ENCODE measurements at regions not wholly inside any gene's neighbourhood (a gene's known extent, or its start where the extent isn't known, plus 50 kb on each side); places are given as distances from the start of the nearest gene placed in this dataset.

DNA sequence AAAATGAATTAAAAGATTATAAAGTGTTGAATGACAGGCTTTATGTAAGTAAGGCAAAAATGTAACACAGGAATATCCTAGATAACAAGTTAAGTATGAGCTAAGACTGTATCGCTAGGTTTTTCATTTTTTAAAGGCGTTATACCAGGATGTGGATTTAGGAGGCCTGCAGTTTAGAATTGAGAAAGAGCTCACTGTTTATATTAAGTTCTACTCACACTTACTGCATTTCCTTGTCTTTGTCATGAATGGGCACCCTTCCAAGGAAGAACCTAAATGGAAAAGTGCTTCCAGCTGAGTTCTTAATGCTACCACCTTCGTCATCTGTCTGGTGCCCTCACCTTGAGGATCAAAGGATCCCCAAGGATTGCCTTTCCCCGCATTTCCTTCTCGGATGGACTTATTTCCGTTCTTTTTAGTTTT, 148.7 kb downstream of the SOX4 start:
- TF ChIP-seq, protein P1, sequence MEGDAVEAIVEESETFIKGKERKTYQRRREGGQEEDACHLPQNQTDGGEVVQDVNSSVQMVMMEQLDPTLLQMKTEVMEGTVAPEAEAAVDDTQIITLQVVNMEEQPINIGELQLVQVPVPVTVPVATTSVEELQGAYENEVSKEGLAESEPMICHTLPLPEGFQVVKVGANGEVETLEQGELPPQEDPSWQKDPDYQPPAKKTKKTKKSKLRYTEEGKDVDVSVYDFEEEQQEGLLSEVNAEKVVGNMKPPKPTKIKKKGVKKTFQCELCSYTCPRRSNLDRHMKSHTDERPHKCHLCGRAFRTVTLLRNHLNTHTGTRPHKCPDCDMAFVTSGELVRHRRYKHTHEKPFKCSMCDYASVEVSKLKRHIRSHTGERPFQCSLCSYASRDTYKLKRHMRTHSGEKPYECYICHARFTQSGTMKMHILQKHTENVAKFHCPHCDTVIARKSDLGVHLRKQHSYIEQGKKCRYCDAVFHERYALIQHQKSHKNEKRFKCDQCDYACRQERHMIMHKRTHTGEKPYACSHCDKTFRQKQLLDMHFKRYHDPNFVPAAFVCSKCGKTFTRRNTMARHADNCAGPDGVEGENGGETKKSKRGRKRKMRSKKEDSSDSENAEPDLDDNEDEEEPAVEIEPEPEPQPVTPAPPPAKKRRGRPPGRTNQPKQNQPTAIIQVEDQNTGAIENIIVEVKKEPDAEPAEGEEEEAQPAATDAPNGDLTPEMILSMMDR (IDR thresholded peaks at IDR 0.05), result no peak
- Mint-ChIP-seq H3K4me1 (no peaks in the 10 kb centered on the region), H3K36me3 (no peaks in the 10 kb centered on the region), H3K27ac (no peak overlapping the region), H3K27me3 (ENCODE audit: low read depth in 2 of 2) (peaks cover 0 to 5% of the 10 kb centered on the region in 2 donors), H3K9me3 (no peaks in the 10 kb centered on the region), H3K4me3 (no peak overlapping the region)
- no peaks in the 10 kb centered on the region for H3K9me3 ChIP-seq (ENCODE audit: control insufficient read depth, insufficient read depth, low read length)
- WGBS (ENCODE audit: insufficient coverage), result 94% methylated on average over 4 of the region's 6 CpGs
- H3K27me3 ChIP-seq (ENCODE audit: control insufficient read depth, insufficient read depth, low read length), result no peaks in the 10 kb centered on the region
- H3K36me3 ChIP-seq (ENCODE audit: control insufficient read depth, insufficient read depth, low read length), result no peaks in the 10 kb centered on the region
- H3K4me1 ChIP-seq (ENCODE audit: control insufficient read depth, insufficient read depth, low read length), result no peaks in the 10 kb centered on the region
- H3K4me3 ChIP-seq (ENCODE audit: low read length), result no peak overlapping the region
- intact Hi-C loops (cut with micrococcal nuclease), result no loop called here
- DNase-seq, result no peak
- no peak for ATAC-seq
- H3K27ac ChIP-seq (ENCODE audit: low read length), result no peak overlapping the region

DNA sequence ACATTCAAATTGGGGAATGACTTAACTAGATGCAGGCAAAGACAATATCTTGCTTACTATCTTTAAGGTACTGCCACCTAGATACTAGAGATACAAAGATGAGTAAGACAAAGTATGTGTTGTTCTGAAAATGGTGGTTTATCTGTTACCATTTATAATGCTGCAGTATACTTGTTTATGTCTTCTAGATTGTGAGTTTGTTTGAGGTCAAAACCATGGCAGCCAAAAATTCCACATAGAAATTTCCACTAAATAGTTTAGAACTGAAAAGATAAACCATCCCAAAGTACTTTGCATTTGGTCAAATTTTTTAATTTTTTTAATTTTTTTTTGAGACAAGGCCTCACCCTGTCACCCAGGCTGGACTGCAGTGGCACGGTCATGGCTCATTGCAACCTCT, 150.8 kb downstream of the SOX4 start:
- Mint-ChIP-seq H3K27me3 (ENCODE audit: low read depth in 2 of 2) (peaks cover 0 to 5% of the 10 kb centered on the region in 2 donors), H3K9me3 (no peaks in the 10 kb centered on the region), H3K27ac (no peak overlapping the region), H3K4me3 (no peak overlapping the region), H3K4me1 (no peaks in the 10 kb centered on the region), H3K36me3 (no peaks in the 10 kb centered on the region)
- TF ChIP-seq, protein P1 (IDR thresholded peaks at IDR 0.05), result no peak
- Histone ChIP-seq H3K4me1 (ENCODE audit: control insufficient read depth, insufficient read depth, low read length) (no peaks in the 10 kb centered on the region), H3K9me3 (ENCODE audit: control insufficient read depth, insufficient read depth, low read length) (no peaks in the 10 kb centered on the region), H3K4me3 (ENCODE audit: low read length) (no peak overlapping the region), H3K27ac (ENCODE audit: low read length) (no peak overlapping the region), H3K27me3 (ENCODE audit: control insufficient read depth, insufficient read depth, low read length) (no peaks in the 10 kb centered on the region), H3K36me3 (ENCODE audit: control insufficient read depth, insufficient read depth, low read length) (no peaks in the 10 kb centered on the region)
- DNase-seq, result no peak
- ATAC-seq, result no peak
- WGBS (ENCODE audit: insufficient coverage), result 93% methylated on average over 1 of the region's 1 CpG
- intact Hi-C loops (cut with micrococcal nuclease), result no loop called here

- Mint-ChIP-seq H3K27me3 (ENCODE audit: low read depth in 2 of 2) (no peaks in the 10 kb centered on the region), H3K4me3 (no peak overlapping the region), H3K9me3 (no peaks in the 10 kb centered on the region), H3K27ac (no peak overlapping the region), H3K36me3 (no peaks in the 10 kb centered on the region), H3K4me1 (no peaks in the 10 kb centered on the region)
- TF ChIP-seq, protein P1 (IDR thresholded peaks at IDR 0.05), result no peak
- Histone ChIP-seq H3K9me3 (ENCODE audit: control insufficient read depth, insufficient read depth, low read length) (no peaks in the 10 kb centered on the region), H3K36me3 (ENCODE audit: control insufficient read depth, insufficient read depth, low read length) (no peaks in the 10 kb centered on the region), H3K27ac (ENCODE audit: low read length) (no peak overlapping the region), H3K4me3 (ENCODE audit: low read length) (no peak overlapping the region), H3K4me1 (ENCODE audit: control insufficient read depth, insufficient read depth, low read length) (no peaks in the 10 kb centered on the region), H3K27me3 (ENCODE audit: control insufficient read depth, insufficient read depth, low read length) (no peaks in the 10 kb centered on the region)
- ATAC-seq, result no peak
- 82% methylated on average over 10 of the region's 11 CpGs for WGBS (ENCODE audit: insufficient coverage)
- DNase-seq, result no peak
- intact Hi-C loops (cut with micrococcal nuclease), result no loop called here
These were observed 152.2 kb downstream of the SOX4 start for GRCh38 chr6:21745543-21746337.

DNA sequence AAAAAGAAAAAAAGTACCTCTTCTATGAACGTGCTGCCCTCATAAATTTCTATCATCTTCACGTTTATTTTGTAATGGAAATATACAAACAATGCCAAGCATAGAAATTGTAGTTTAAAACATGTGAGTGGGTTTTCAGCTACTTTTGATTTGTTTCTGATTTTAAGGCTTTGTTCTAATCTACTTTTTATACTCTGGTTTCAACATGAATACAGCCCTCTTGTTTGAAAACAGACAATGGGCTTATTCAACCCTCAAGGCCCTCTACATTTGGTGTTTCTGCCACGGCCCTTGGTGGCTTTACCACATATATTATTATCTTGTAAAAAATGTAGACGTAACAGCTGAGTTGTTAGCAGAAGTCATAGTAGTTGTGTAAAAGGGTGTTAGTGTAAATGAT, 153.9 kb downstream of the SOX4 start:
- H3K27me3 ChIP-seq (ENCODE audit: control insufficient read depth, insufficient read depth, low read length), result no peaks in the 10 kb centered on the region
- Mint-ChIP-seq H3K36me3 (no peaks in the 10 kb centered on the region), H3K4me3 (no peak overlapping the region), H3K4me1 (no peaks in the 10 kb centered on the region), H3K27me3 (ENCODE audit: low read depth in 2 of 2) (no peaks in the 10 kb centered on the region), H3K27ac (no peak overlapping the region), H3K9me3 (no peaks in the 10 kb centered on the region)
- whole genome bisulfite sequencing (ENCODE audit: insufficient coverage), result 93% methylated on average over 1 of the region's 4 CpGs
- intact Hi-C loops (cut with micrococcal nuclease), result no loop called here
- DNase-seq (no peak), ATAC-seq (no peak)
- H3K9me3 ChIP-seq (ENCODE audit: control insufficient read depth, insufficient read depth, low read length), result no peaks in the 10 kb centered on the region
- no peaks in the 10 kb centered on the region for H3K4me1 ChIP-seq (ENCODE audit: control insufficient read depth, insufficient read depth, low read length)
- H3K4me3 ChIP-seq (ENCODE audit: low read length), result no peak overlapping the region
- no peaks in the 10 kb centered on the region for H3K36me3 ChIP-seq (ENCODE audit: control insufficient read depth, insufficient read depth, low read length)
- no peak overlapping the region for H3K27ac ChIP-seq (ENCODE audit: low read length)
- TF ChIP-seq, protein P1 (IDR thresholded peaks at IDR 0.05), result no peak
